ENCODE measurements at regions not wholly inside any gene's neighbourhood (a gene's known extent, or its start where the extent isn't known, plus 50 kb on each side); places are given as distances from the start of the nearest gene placed in this dataset.

GRCh38 chr4:114177628-114178027 is 198.2 kb upstream of the ARSJ start:
- DNase-seq, result no peak

GRCh38 chr4:114178392-114178791 is 198.9 kb upstream of the ARSJ start:
- DNase-seq, result no peak

DNA sequence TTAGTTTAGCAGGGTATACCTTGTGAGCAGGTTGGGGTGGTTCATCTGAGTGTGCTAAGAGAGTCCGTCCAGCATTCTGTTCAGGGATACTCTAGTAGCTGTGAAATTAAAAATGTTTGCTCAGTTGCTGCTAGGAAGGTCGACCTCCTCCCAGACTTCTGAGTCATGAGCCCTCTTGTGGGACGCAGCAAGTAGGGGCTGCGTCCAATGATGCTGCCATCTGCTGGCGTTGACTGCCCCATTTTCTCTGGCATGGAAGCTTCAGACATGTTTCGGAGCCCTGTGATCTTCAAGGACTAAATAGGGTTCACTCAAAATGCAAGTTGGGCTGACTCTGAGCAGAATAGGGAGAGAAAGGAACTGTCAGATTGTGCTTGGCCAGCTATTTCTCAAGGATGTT is 201.0 kb upstream of the ARSJ start:
- DNase-seq, result peak; percentile 16 to 50 (median 22)

DNA sequence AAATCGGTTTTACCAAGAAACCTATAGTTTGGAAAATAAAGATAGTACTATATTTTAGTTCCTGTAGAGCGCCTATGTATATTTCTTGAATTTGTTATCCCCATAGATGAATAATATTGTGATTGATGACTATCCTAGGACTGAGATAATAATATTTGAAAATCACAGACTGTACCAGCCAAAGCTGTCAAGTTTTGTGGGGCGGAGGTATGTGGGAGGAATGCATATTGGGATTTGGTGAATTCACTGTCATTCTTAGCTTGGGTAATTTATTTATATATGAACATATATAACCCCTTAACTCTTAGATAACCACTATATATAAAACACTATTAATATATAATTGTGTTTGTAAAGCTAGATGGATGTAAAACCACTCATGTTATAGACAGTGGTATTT is 205.5 kb upstream of the ARSJ start:
- DNase-seq, result no peak

- DNase-seq, result no peak
These were observed 208.1 kb upstream of the ARSJ start for GRCh38 chr4:114187592-114187991.

DNA sequence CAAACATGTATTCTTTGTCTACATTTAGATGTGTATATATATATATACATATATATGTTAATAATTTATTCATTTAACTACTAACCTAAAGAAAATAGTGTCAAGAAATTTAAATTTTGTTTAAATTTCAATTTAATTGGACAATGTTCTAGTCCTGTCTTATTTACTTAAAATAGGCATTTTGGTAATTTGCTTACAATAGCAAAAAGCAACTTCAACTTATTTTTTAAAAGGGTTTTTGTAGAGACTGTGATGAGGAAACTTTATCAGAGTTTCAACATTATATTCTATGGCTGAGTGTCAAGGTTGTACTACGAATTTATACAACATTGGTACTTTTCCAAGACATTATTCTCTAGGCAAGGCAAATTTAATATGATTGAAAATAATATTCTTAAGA is 212.0 kb upstream of the ARSJ start:
- no peak for DNase-seq

DNA sequence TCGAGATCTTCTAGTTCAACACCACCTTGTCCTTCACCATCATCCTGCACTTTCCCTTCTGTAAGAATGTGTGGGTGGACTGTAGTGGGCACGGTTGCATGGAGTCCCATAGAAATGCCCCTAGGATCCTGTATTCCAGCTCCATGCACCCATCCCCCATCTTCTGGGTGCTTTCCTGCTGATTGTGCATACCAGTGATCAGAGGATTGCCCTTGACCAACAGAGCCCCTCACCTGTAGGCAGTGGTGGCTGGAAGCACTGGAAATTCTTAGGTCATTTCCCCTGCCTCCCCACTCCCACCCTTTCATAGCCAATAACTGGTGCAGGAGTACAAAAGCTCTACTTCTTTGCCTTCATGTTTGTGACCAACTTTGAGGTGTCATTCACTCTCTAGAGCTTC is 213.4 kb upstream of the ARSJ start:
- no peak for DNase-seq

DNA sequence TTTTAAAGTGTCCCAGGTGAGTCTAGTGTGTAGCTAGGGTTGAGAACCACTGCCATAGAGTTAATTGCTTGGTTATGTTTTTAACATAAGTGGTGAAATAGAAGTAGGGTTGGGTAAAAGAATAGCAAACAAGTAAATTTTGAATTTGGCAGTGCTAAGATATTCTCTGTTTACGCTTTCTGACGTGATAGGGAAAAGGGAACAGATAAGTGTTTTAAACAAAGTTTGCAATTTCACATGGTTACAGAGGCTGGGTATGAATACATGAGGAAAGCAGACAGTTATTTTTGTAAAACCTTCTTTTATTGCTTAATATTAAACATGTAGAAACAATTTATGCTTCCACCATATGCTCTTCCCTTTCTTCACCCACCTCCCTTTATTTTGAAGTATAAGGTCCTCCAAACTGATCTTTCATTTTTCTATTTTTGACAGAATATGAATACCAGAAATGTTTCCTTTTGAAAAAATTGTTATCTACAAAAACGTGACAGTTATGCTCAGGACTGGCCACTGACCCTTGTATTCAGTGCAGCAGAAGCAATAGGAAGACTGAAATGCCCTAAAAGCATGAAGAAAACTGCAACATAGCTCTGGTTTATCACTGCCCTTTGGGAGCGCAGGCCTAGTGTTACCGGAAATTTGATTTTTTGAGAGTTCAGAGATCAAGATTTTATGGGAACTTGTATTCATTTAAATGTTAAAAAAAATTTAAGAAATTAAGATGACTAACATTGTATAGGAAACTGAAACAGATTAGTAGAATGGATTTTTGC is 214.4 kb upstream of the ARSJ start:
- DNase-seq, result no peak

DNA sequence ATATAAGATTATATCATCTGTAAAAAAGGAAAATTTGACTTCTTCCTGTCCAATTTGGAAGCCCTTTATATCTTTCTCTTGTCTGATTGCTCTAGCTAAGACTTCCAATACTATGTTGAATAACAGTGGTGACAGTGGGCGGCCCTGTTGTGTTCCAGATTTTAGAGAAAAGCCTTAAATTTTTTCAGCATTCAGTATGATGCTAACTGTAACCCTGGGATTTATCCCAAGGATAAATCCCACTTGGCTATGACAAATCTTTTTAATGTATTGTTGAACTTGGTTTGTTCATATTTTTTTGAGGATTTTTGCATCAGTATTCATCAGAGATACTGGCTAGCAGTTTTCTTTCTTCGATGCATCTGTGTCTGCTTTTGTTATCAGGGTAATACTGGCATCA is 217.2 kb upstream of the ARSJ start:
- peak in 2 of 3 donors; percentile 11 to 39 for DNase-seq

GRCh38 chr4:114200026-114200425 is 220.6 kb upstream of the ARSJ start:
- DNase-seq, result no peak

GRCh38 chr4:114205261-114205660 is 225.8 kb upstream of the ARSJ start:
- peak; percentile 22 to 55 (median 24) for DNase-seq

GRCh38 chr4:114208574-114209151 is 229.2 kb upstream of the ARSJ start:
- peak in 1 of 3 donors; percentile 43 for DNase-seq

GRCh38 chr4:114209584-114209983 is 230.1 kb upstream of the ARSJ start:
- DNase-seq, result no peak

DNA sequence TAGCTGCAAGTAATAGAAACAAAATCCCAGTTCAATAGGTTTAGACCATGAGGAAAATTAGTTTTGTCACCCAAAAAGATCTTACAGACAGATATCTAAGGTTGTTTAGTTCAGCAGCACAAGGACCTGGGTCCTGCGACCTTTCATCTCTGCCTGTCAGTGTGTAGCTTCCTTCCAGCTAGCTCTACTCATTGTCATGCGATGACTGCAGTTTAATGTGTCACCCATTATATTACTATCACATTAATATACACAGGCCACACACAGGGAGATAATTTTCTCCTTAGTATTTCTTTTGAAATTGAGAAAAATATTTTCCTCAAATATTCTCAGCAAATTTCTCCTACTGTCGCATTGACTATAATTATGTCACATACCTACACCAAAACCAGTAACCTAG is 232.1 kb upstream of the ARSJ start:
- no peak for DNase-seq

- no peak for DNase-seq
These were observed 237.8 kb upstream of the ARSJ start for GRCh38 chr4:114217150-114217817.

- no peak for DNase-seq
These were observed 244.1 kb upstream of the ARSJ start for GRCh38 chr4:114223580-114223979.

- DNase-seq, result peak in 1 of 3 donors; percentile 7
These were observed 246.0 kb upstream of the ARSJ start for GRCh38 chr4:114225436-114225835.

DNA sequence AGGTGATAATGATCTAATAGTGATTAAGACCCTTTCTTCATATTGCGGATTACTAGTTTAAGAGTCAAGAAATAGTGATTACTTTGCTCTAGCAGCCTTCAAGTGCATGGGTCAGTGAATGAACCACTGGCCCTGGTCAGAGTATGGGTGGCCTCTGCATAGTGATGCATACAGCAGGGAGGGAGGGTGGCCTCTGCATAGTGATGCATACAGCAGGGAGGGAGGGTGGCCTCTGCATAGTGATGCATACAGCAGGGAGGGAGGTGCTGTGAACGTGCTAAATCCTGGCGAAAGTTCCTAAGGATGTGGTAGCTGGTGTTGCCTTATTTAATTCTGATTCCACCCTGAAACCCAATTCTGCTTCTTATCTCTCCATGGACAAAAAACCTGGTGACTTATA is 246.7 kb upstream of the ARSJ start:
- DNase-seq, result no peak

DNA sequence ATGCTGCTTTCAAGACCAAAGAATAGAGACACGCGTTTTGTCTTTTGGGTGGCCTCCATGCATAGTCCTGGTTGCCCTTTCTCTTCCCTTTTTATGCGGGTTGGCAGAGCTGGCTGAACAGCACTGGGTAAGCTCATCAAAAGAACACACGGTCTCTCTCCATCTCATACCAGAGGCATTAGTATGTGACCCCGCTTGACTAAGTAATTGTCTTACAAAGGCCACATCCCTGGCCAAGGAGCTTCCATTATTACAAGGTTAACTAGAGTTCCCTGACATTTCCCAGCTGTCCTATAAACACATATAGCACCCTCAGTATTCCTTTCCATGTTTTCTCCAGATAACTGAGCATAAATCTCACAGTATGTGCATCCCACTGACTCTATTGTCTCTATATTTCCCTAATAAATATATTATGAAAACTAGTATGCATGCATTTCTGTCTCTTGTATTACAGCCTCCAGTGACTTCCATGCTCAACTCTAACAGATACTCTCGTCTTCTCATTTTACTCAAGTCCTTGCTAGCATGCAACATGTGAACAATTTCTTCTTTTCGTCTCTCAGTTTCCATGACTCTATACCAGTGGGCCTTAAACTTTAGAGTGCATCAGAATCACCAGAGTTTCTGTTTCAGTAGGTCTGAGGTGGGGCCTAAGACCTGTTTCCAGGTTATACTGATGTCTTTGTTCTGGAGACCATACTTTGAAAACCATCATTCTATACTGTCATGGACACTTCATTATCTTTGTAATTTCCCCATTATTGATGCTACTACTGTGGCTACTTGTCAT is 247.7 kb upstream of the ARSJ start:
- no peak for DNase-seq

GRCh38 chr4:114229706-114230105 is 250.3 kb upstream of the ARSJ start:
- peak in 1 of 3 donors; percentile 14 for DNase-seq

- DNase-seq, result no peak
These were observed 256.8 kb upstream of the ARSJ start for GRCh38 chr4:114236171-114236769.

DNA sequence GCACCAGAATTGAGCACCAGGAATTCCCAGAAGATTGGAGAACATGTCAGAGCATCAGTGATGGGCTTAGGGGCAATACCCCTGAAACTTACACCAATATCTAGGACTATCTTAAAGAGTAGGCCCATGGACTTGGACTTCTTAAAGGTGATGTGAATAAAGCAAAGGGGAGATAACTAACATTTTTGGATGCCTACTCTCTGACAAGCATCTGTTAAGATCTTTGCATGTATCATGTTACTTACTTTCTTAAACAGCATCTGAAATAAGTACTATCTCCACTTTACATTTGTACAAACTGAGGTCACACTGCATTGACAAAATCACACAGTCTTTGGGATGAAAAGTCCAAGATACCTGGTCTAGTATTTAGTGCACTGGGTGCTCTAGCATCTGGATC is 258.6 kb upstream of the ARSJ start:
- DNase-seq, result no peak

Data from muscle of back (tissue), 3 donors.